Activated T-helper 1 cell treated with Interleukin-2 at 50 U/mL for 16 hours (primary cell): ENCODE measurements at regions not wholly inside any gene's neighbourhood (a gene's known extent, or its start where the extent isn't known, plus 50 kb on each side); places are given as distances from the start of the nearest gene placed in this dataset.

Experiments used
- DNase-seq: peaks from one replicate; pipeline ENCODE4 v3.0.0-alpha.2; 2020; ENCODE audit warnings: low read depth

GRCh38 chr5:72005671-72006070 lies 101.6 kb upstream of the MAP1B start:
- DNase-seq, result no peak

- no peak for DNase-seq
Observed at GRCh38 chr5:72006361-72006760, 100.9 kb upstream of the MAP1B start.

DNA sequence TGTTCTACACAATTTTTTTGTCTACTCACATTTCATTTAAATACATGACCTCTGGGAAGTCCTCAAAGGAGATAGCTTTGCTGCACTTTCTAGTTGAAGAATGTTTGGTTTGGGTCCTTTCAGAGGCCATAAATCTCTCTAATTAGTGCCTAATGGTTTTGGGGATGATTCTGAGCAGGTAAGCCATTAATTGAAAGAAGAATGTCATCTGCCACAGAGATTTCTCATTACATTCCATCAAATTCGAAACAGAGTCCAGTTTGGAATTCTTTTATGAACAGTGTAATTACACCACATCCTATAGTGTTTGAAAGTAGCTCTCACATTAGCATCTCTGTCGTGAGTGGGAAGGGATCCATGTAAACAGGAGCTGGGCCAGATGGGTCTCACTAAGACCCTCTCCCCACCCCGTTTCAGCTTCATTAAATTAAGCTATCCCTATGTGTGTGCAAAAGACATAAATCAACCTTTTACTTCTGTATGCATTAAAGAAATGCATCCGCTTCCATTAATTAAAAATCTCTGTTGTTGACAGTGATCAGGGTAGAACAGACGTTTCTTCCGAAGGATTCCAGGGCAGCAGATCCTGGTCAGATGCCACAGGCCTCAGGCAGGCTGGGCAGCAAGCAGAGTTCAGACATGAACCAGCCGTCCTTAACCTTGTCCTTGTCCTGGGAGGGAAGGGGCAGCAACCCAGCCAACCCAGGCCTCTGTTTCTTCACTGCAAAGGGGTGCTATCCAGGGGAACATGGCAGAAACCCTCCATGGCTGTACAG lies 99.8 kb upstream of the MAP1B start:
- no peak for DNase-seq

GRCh38 chr5:72009280-72009679 lies 98.0 kb upstream of the MAP1B start:
- DNase-seq, result no peak

DNA sequence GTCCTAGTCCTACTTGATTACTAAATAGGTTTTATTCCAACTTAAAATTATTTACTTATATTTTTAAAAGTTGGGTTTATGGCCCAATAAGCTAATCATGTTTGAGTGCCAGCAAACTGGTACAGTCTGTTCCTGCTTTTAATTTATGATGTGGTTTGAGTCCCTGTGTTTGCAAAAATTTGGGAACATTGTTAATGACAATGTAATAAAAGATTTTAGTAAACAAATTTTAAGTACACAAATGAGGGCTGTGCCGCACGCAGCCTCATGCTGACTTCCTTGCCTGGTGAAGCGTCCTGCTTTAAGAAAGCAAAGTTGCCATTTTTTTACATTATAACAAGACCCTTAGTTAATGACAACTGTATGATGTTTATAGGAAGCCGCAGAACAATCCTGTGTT lies 96.8 kb upstream of the MAP1B start:
- DNase-seq, result no peak

- no peak for DNase-seq
Observed at GRCh38 chr5:72012906-72013305, 94.4 kb upstream of the MAP1B start.

GRCh38 chr5:72013766-72014624 lies 93.3 kb upstream of the MAP1B start:
- DNase-seq, result no peak

DNA sequence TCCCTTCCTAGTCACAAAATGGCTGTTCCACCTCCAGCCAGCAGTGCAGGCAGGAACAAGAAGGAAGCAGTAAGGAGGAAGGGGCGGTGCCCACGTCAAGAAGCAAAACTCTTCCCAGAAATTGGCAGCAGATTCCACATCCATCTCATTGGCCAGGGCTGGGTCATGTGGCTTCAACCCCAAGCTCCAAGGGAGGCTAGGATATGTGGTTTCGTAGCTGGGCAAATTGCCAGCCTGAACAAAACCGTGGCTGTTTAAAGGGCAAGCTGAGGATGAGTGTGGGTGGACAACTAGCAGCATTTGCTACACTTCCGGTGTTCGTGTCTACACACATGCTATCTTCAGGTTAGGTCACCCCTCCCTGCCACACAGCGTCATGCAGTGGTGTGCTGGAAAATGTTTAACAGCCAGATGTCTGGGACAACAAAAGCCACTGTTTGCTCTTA lies 92.1 kb upstream of the MAP1B start:
- no peak for DNase-seq

- DNase-seq, result peak; percentile 21
Observed at GRCh38 chr5:72018143-72018803, 89.0 kb upstream of the MAP1B start.

- DNase-seq, result no peak
Observed at GRCh38 chr5:72020161-72020983, 86.9 kb upstream of the MAP1B start.

GRCh38 chr5:72021651-72022357 lies 85.5 kb upstream of the MAP1B start:
- no peak for DNase-seq

DNA sequence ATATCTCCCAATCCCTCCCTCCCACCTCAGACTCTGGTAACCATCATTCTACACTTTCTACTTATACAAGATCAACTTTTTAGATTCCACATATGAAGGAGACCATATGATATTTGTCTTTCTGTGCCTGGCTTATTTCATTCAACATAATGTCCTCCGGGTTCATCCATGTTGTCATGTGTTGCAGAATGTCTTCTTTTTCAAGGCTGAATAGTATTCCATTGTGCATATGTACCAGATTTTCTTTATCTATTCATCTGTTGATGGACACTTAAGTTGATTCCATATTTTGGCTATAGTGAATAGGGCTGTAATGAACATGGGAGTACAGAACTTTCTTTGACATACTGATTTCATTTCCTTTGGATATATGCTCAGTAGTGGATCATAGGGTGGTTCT lies 78.9 kb upstream of the MAP1B start:
- DNase-seq, result no peak

DNA sequence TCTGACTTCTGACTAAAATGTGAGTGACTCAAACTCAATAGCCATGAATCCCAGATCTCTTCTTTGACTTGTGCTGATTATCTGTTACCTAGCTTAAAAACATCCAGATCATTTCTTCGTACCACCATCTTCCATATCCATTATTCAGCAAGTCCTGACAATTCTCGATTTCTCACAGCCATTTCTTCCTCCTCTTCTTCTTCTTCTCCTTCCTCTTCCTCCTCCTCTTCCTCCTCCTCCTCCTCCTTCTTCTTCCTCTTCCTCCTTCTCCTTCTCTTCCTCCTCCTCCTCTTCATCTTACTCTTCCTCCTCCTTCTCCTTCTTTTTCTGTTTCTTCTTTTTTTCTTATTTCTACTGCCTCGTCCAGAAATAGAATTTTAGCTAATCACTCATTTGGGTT lies 77.0 kb upstream of the MAP1B start:
- no peak for DNase-seq

DNA sequence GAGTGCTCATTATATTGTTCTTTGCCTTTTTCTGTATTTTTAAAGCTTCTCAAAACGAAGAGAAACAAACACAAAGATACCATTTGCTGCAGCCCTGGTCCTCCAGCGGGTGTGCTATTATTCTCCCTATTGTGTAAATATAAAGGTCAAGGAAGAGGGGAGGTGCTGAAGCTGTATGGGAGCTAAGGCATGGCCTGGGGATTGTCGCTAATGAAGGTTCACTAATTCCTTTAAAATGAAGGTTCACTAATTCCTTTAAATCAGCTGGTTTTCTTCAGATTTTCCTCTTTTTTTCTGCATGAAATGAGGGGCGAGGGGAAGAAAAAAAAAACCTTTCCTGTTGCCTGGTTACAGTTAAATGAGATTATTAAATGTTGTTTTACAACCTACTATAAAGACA lies 74.5 kb upstream of the MAP1B start:
- DNase-seq, result no peak

- no peak for DNase-seq
Observed at GRCh38 chr5:72034770-72035169, 72.5 kb upstream of the MAP1B start.

- no peak for DNase-seq
Observed at GRCh38 chr5:72035831-72036230, 71.4 kb upstream of the MAP1B start.

DNA sequence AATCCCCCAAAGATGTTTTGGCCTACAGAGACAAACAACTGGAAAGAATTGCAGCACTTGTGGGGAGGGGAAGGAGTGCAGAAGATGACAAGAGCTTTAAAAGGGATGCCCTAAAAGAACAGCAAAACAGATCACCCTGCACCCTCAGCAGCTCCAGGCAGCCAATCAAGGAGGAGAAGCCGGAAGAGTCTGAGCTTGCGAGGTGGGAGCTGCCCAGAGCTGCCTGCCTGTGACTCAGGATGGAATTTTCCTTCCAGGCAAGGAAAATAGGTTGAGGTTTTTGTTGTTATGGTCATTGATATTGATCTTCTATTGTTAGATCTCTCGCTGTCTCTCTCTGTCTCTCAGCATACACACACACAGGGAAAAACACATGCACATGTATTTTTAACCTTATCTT lies 70.3 kb upstream of the MAP1B start:
- DNase-seq, result no peak

DNA sequence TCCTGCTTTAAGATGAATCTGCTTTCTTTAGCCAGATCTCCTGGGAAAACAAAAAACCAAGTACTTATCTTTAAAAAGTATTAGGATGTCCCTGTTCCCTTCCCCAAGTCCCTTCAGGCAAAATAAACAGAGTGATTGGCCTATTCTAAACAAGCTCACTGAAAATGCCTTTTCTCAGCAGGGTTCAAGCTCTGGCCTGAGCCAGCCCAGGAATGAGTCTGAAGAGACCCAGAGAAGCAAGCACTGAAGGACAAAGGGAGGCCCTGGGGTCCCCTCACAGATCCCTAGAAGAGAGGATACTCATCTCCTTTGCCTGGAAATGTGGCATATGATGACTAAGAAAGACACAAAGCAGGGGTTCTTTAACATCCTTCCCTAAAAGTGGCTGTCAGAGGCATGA lies 66.8 kb upstream of the MAP1B start:
- DNase-seq, result no peak

DNA sequence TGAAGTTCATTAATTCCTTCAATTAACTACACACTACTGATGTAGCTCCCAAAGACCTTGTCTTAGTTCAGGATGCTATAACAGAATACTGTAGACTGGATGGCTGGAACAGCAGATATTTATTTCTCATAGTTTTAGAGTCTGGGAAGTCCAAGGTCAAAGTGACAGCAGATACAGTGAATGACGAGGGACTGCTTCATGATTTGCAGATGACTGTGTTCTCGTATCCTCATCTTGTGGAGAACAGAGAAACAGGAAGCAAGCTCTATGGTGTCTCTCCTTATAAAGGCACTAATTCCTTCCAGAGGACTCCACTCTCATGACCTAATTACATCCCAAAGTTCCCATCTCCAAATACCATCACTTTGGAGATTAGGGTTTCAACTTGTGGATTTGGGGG lies 65.6 kb upstream of the MAP1B start:
- no peak for DNase-seq

- no peak for DNase-seq
Observed at GRCh38 chr5:72042097-72042496, 65.2 kb upstream of the MAP1B start.

GRCh38 chr5:72045692-72046091 lies 61.6 kb upstream of the MAP1B start:
- DNase-seq, result no peak
